Transverse colon (tissue), 4 donors: ENCODE measurements at regions not wholly inside any gene's neighbourhood (a gene's known extent, or its start where the extent isn't known, plus 50 kb on each side); places are given as distances from the start of the nearest gene placed in this dataset.

Source experiments
- DNase-seq: peaks from one replicate; pipeline ENCODE4 v3.0.0-alpha.2; 2019
- H3K27ac ChIP-seq, 4 donors: fragments of 200-600 bp; sonication (generic); 2 replicates each; pipeline ENCODE4 v1.5.1; 2016 to 2018; ENCODE audit warnings: inconsistent platforms in 4 of 4
- H3K27me3 ChIP-seq: fragments of 200-600 bp; sonication (generic); 2 replicates; pipeline ENCODE4 v1.5.1; 2017; ENCODE audit warnings: inconsistent platforms
- H3K36me3 ChIP-seq, 4 donors: fragments of 200-600 bp; sonication (generic); 2 replicates each; pipeline ENCODE4 v1.5.1; 2017 to 2019; ENCODE audit warnings: inconsistent platforms in 4 of 4
- H3K4me1 ChIP-seq, 4 donors: fragments of 200-600 bp; sonication (generic); 2 replicates each; pipeline ENCODE4 v1.5.1; 2017 to 2020; ENCODE audit warnings: inconsistent platforms in 4 of 4
- H3K4me3 ChIP-seq, 4 donors: fragments of 200-600 bp; sonication (generic); 1 replicate in 1 of 4; 2 replicates in 3 of 4; pipeline versions ENCODE4 v1.5.1 to v1.6.1; 2017 to 2019; ENCODE audit warnings: inconsistent platforms in 4 of 4
- H3K9me3 ChIP-seq, 2 donors: fragments of 200-600 bp; sonication (generic); 2 replicates each; pipeline ENCODE4 v1.5.1; 2017 to 2019; ENCODE audit warnings: inconsistent platforms in 2 of 2
- CTCF ChIP-seq, 5 experiments: fragments of 200-600 bp in 3 of 5; fragments of 450-650 bp in 2 of 5; sonication (generic) in 3 of 5; IDR thresholded peaks; 1 replicate in 2 of 5; 2 replicates in 3 of 5; pipeline ENCODE4 v1.5.1; 2016 to 2017; ENCODE audit warnings: antibody characterized with exemption in 5 of 5, inconsistent platforms in 3 of 5, mild to moderate bottlenecking in 2 of 5, moderate library complexity in 1 of 5
- EP300 ChIP-seq: sonication (generic); formaldehyde crosslinking; IDR thresholded peaks from one replicate; pipeline ENCODE4 v1.6.1; 2017; ENCODE audit warnings: antibody characterized with exemption, low read depth
- POLR2A ChIP-seq: fragments of 450-650 bp; IDR thresholded peaks from one replicate; pipeline ENCODE4 v1.6.1; 2016; ENCODE audit warnings: antibody characterized with exemption, mild to moderate bottlenecking, moderate library complexity
- POLR2AphosphoS5 ChIP-seq, 3 donors: sonication (generic); formaldehyde crosslinking; IDR thresholded peaks; one replicate each; pipeline ENCODE4 v1.6.1; 2016; ENCODE audit warnings: antibody characterized with exemption in 3 of 3
- WGBS, 2 donors: methylation state at CpG; one replicate each; pipeline ENCODE4 v1.1.5; 2018; ENCODE audit warnings: low coverage in 1 of 2; 5-methylcytosine and 5-hydroxymethylcytosine counted together
- in situ Hi-C, 4 donors: fragments of 200-750 bp; cut with MboI; loops; one replicate each; pipeline versions ENCODE4 v1.15.0 to v1.15.1; 2017; ENCODE audit warnings: low sequenced_read_pairs in 3 of 4, low pct_ligation_motif_present in 1 of 4, low pct_unique_long_range_greater_than_20kb in 1 of 4
- intact Hi-C: fragments of 100-400 bp; cut with DNase I; formaldehyde crosslinking; loops from one replicate; pipeline ENCODE4 v1.15.1; 2023; ENCODE audit warnings: low total_unique reads

- in situ Hi-C loops = loop anchor here in 3 of 4 donors (25.0 kb wide), 1 partner anchor 539 kb away; no protein-coding TSS in a partner anchor
- no peak overlapping the region for H3K27ac ChIP-seq
- H3K27me3 ChIP-seq = no peaks in the 10 kb centered on the region
- no peak for TF ChIP-seq EP300
- peak; percentile 26 to 53 (median 41) for TF ChIP-seq CTCF (IDR thresholded peaks at IDR 0.05)
- no peaks in the 10 kb centered on the region for H3K9me3 ChIP-seq
- no peak overlapping the region for H3K4me3 ChIP-seq
- H3K36me3 ChIP-seq = no peaks in the 10 kb centered on the region
- DNase-seq = no peak
- no peaks in the 10 kb centered on the region for H3K4me1 ChIP-seq
- intact Hi-C loops = no loop called here
- 55 to 59% methylated on average over 14 to 15 of the region's 15 CpGs for WGBS, 2 donors
These were observed 80.6 kb upstream of the DOCK10 start for GRCh38 chr2:225122583-225123486.

- DNase-seq = no peak
- 78 to 84% methylated on average over 4 to 8 of the region's 8 CpGs for WGBS, 2 donors
- H3K27ac ChIP-seq = no peak overlapping the region
- intact Hi-C loops = no loop called here
- H3K4me3 ChIP-seq = no peak overlapping the region
- in situ Hi-C loops = loop anchor here in 3 of 4 donors (25.0 kb wide), 1 partner anchor 540 kb away; no protein-coding TSS in a partner anchor
- H3K36me3 ChIP-seq = no peaks in the 10 kb centered on the region
- no peaks in the 10 kb centered on the region for H3K9me3 ChIP-seq
- H3K27me3 ChIP-seq = no peaks in the 10 kb centered on the region
- no peak for TF ChIP-seq CTCF (IDR thresholded peaks at IDR 0.05)
- TF ChIP-seq POLR2AphosphoS5 (IDR thresholded peaks at IDR 0.05) = no peak
- TF ChIP-seq EP300 = no peak
- no peak for TF ChIP-seq POLR2A
- no peaks in the 10 kb centered on the region for H3K4me1 ChIP-seq
These were observed 79.7 kb upstream of the DOCK10 start for GRCh38 chr2:225122007-225122406.

GRCh38 chr2:225120186-225120585, 77.9 kb upstream of the DOCK10 start:
- intact Hi-C loops = no loop called here
- Histone ChIP-seq H3K4me3 (no peak overlapping the region), H3K27ac (no peak overlapping the region), H3K9me3 (no peaks in the 10 kb centered on the region), H3K4me1 (no peaks in the 10 kb centered on the region), H3K27me3 (no peaks in the 10 kb centered on the region), H3K36me3 (no peaks in the 10 kb centered on the region)
- DNase-seq = no peak
- no peak for TF ChIP-seq POLR2AphosphoS5 (IDR thresholded peaks at IDR 0.05)
- no peak for TF ChIP-seq POLR2A
- no peak for TF ChIP-seq EP300
- TF ChIP-seq CTCF (IDR thresholded peaks at IDR 0.05) = no peak
- in situ Hi-C loops = loop anchor here in 3 of 4 donors (25.0 kb wide), 1 partner anchor 542 kb away; no protein-coding TSS in a partner anchor
- 50 to 78% methylated on average over 1 of the region's 1 CpG for WGBS, 2 donors

GRCh38 chr2:225117051-225117716, 74.9 kb upstream of the DOCK10 start:
- Histone ChIP-seq H3K27me3 (no peaks in the 10 kb centered on the region), H3K27ac (no peak overlapping the region), H3K36me3 (no peaks in the 10 kb centered on the region), H3K4me3 (no peak overlapping the region), H3K4me1 (no peaks in the 10 kb centered on the region), H3K9me3 (no peaks in the 10 kb centered on the region)
- intact Hi-C loops = loop anchor here (10.0 kb wide), 1 partner anchor 538 kb away; no protein-coding TSS in a partner anchor
- TF ChIP-seq EP300 = no peak
- TF ChIP-seq POLR2AphosphoS5 (IDR thresholded peaks at IDR 0.05) = no peak
- TF ChIP-seq POLR2A = no peak
- no peak for TF ChIP-seq CTCF (IDR thresholded peaks at IDR 0.05)
- in situ Hi-C loops = loop anchor here in 3 of 4 donors (25.0 kb wide), 1 partner anchor 545 kb away; no protein-coding TSS in a partner anchor
- no peak for DNase-seq
- WGBS, 2 donors = 85 to 86% methylated on average over 2 of the region's 2 CpGs
